Esophagus (tissue), 2 donors: ENCODE measurements at regions not wholly inside any gene's neighbourhood (a gene's known extent, or its start where the extent isn't known, plus 50 kb on each side); places are given as distances from the start of the nearest gene placed in this dataset.
A peak's percentile ranks its signal among the peaks of the same experiment; 100 is the strongest.

ENCODE experiments used
- H3K27ac ChIP-seq, 2 donors: one replicate each; pipeline ENCODE4 v1.5.1; 2013; ENCODE audit warnings: low read depth in 2 of 2, mild to moderate bottlenecking in 2 of 2, inconsistent platforms in 1 of 2, low read length in 1 of 2, moderate library complexity in 1 of 2
- H3K27me3 ChIP-seq, 2 donors: one replicate each; pipeline ENCODE4 v1.6.1; 2013; ENCODE audit warnings: low read length in 2 of 2, control low read depth in 1 of 2, mild to moderate bottlenecking in 1 of 2; ENCODE audit not compliant: insufficient read depth in 2 of 2, control insufficient read depth in 1 of 2
- H3K36me3 ChIP-seq, 2 donors: one replicate each; pipeline ENCODE4 v1.6.1; 2013; ENCODE audit warnings: low read length in 1 of 2; ENCODE audit not compliant: control insufficient read depth in 2 of 2, insufficient read depth in 2 of 2
- H3K4me1 ChIP-seq, 2 donors: one replicate each; pipeline ENCODE4 v1.6.1; 2013; ENCODE audit warnings: low read length in 1 of 2; ENCODE audit not compliant: control insufficient read depth in 2 of 2, insufficient read depth in 2 of 2
- H3K4me3 ChIP-seq, 2 donors: one replicate each; pipeline ENCODE4 v1.5.1; 2013; ENCODE audit warnings: low read length in 2 of 2, mild to moderate bottlenecking in 2 of 2, low read depth in 1 of 2, moderate library complexity in 1 of 2
- H3K9me3 ChIP-seq, 2 donors: one replicate each; pipeline ENCODE4 v1.6.1; 2013; ENCODE audit warnings: mild to moderate bottlenecking in 2 of 2, low read depth in 1 of 2, low read length in 1 of 2, moderate library complexity in 1 of 2; ENCODE audit not compliant: control insufficient read depth in 2 of 2, insufficient read depth in 1 of 2
- WGBS, 2 donors: extraction: QIAGEN DNeasy Blood & Tissue Kit; methylation state at CpG; one replicate each; pipeline ENCODE4 v1.1.7; 2013; 5-methylcytosine and 5-hydroxymethylcytosine counted together
- donor health status: healthy with polysubstance abuse.
- donor health status: Bipolar disorder and iron deficiency.

DNA sequence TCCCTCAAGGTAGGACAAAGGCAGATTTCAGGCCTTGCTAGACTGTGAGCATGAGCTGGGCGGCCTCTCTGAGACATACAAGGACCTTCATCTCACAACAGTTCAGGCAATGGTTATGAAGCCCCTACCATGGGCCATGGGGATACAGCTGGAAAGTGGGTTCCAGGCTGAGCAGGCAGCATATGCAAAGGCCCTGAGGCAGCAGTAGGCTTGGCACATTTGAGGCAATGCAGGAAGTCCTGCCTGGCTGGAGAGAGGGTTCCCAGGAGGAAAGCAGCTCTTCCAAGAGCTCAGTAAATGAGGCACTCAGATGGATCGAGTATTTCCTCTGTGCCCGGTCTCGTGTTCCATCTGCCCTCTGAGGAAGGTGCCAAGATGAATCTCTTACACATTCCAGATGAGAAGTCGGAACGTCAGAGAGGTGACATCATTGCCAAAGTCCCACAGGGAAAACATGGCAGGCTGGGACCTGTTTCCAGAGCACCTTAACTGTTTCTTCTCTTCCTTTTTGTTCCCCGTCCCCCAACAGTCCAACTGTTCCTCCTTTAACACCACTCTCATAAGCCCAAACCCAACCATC, 388.6 kb downstream of the MN1 start:
- Histone ChIP-seq H3K4me1 (no peaks in the 10 kb centered on the region), H3K27me3 (no peaks in the 10 kb centered on the region), H3K27ac (no peak overlapping the region), H3K9me3 (no peaks in the 10 kb centered on the region), H3K4me3 (no peak overlapping the region), H3K36me3 (no peaks in the 10 kb centered on the region)
- 60 to 68% methylated on average over 7 of the region's 7 CpGs for WGBS, 2 donors

DNA sequence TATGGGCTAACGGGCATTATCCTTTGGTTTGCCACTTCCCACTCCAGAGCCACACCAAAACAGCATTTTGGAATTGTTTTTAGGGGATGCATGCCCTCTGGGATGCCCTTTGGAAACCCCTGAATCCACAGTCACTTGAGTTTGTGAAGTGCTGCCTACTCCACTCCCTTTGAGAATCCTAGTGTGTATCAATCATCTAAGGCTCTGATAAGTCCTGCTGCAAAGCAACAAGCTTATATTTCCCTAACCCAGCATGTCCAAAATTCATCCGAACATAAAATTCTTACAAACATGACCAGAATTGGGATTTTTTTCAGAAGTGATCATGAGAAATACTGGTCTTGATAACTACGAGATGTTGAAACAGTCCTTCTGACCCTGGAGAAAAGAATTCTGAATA, 387.9 kb downstream of the MN1 start:
- Histone ChIP-seq H3K27me3 (no peaks in the 10 kb centered on the region), H3K36me3 (no peaks in the 10 kb centered on the region), H3K4me3 (no peak overlapping the region), H3K9me3 (no peaks in the 10 kb centered on the region), H3K27ac (no peak overlapping the region), H3K4me1 (no peaks in the 10 kb centered on the region)
- WGBS, 2 donors = 86 to 89% methylated on average over 3 of the region's 3 CpGs

DNA sequence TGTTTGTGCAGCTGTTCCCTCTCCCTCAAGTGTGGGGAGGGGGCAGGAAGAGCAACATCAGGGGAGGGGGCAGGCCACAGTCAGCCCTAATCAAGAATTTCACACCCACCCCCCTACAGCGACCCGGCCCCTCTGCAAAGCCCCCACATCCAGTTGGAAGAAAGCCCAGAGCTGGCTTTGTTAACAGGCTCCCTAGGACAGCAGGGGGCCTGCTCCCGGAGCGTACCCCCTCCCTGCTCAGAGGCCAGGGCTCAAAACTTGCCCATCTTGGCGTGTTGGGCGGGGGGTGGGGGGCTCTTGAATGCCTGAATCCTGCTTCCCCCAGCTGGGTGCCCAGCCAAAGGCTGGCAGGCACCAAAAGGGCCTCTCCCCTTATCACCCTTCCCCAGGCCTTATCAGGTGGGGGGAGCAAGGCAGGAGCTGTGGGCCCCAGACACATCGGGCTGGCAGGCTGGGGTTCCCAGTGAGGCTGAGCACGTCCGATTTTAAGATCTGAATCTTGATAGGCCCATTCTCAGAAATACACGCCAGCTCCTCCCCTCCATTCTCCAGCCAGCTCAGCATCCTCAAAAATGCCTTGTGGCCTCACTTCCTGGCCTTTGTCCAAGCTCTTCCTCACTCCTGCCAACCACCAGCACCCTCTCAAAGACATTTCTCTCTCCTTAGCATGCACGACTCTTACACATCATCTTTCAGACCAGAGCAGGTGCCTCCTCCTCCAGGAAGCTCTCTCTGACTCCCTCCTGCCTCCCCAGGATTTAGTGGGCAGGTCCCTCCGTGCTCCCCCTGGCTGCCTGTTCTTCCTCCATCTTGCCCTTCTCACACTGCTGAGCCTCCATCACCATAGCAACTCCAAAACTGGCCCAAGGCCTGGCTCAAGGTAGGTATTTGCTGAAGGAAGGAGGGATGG, 384.8 kb downstream of the MN1 start:
- Histone ChIP-seq H3K27me3 (no peaks in the 10 kb centered on the region), H3K9me3 (no peaks in the 10 kb centered on the region), H3K4me3 (no peak overlapping the region), H3K4me1 (peaks cover 0 to 2% of the 10 kb centered on the region in 2 donors), H3K36me3 (no peaks in the 10 kb centered on the region), H3K27ac (no peak overlapping the region)
- 23 to 25% methylated on average over 12 of the region's 12 CpGs for WGBS, 2 donors

DNA sequence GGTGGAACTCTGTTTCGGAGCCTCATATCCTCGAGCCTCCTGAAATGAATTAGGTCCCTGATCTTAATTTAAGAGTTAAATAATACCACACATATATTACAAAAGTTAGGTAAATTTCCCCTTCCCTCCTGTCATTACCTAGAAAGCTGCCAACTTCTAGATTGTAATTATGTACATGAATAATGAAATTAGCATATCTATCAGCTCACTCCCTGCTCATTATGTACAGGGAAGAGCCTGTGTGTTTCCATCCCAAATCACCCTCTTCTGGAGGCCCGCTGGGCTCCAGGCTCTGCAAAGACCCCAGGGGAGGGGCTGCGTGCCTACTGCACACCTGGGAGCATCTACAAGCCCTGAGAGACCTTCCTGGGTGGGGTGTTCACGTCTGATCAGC, 384.1 kb downstream of the MN1 start:
- H3K4me3 ChIP-seq = no peak overlapping the region
- 64 to 66% methylated on average over 5 of the region's 5 CpGs for WGBS, 2 donors
- no peak overlapping the region for H3K27ac ChIP-seq
- H3K27me3 ChIP-seq = no peaks in the 10 kb centered on the region
- no peaks in the 10 kb centered on the region for H3K36me3 ChIP-seq
- peaks cover 0 to 2% of the 10 kb centered on the region in 2 donors for H3K4me1 ChIP-seq
- H3K9me3 ChIP-seq = no peaks in the 10 kb centered on the region

DNA sequence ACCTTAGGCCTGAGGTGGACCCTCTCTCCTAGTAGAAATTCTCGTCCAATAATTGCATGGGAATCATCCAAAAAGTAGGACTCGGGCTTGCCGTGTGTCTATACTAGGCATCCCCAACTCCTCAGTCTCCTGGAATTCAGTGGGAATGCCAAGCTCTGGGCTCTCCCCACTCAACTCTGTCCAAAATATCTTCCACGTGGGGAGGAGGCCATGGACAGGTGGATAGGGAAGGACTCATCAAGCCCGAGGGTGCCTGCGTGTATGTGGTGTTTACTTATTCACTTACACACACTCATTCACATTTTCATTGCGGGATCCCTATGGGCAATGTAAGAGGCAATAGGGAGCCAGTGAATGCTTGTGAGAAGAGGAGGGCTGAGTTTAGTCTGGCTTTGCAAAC, 383.3 kb downstream of the MN1 start:
- Histone ChIP-seq H3K4me1 (peaks cover 0 to 2% of the 10 kb centered on the region in 2 donors), H3K27me3 (no peaks in the 10 kb centered on the region), H3K9me3 (no peaks in the 10 kb centered on the region), H3K4me3 (no peak overlapping the region), H3K27ac (no peak overlapping the region), H3K36me3 (no peaks in the 10 kb centered on the region)
- 65 to 66% methylated on average over 7 of the region's 7 CpGs for WGBS, 2 donors

DNA sequence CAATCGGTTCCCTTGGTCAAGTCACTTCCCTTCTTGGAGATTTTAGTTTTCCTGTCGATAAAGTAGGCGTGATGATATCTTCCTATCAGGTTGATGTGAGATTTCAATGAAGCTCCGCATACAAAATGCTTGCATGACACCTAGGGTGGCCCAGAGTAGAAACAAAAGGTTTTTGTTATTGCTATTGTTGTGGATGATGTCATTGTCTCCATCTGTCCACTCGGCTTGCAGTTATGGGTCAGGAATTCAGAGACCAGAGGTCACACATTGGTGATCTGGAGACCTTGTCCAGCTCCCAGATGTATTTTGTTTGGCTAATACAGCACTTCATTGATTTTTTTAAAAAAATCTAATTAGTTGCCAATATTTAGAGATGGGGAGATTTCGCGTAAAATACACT, 382.1 kb downstream of the MN1 start:
- no peak overlapping the region for H3K27ac ChIP-seq
- H3K9me3 ChIP-seq = no peaks in the 10 kb centered on the region
- H3K36me3 ChIP-seq = no peaks in the 10 kb centered on the region
- 75 to 82% methylated on average over 7 of the region's 7 CpGs for WGBS, 2 donors
- no peak overlapping the region for H3K4me3 ChIP-seq
- no peaks in the 10 kb centered on the region for H3K27me3 ChIP-seq
- peaks cover 0 to 2% of the 10 kb centered on the region in 2 donors for H3K4me1 ChIP-seq

DNA sequence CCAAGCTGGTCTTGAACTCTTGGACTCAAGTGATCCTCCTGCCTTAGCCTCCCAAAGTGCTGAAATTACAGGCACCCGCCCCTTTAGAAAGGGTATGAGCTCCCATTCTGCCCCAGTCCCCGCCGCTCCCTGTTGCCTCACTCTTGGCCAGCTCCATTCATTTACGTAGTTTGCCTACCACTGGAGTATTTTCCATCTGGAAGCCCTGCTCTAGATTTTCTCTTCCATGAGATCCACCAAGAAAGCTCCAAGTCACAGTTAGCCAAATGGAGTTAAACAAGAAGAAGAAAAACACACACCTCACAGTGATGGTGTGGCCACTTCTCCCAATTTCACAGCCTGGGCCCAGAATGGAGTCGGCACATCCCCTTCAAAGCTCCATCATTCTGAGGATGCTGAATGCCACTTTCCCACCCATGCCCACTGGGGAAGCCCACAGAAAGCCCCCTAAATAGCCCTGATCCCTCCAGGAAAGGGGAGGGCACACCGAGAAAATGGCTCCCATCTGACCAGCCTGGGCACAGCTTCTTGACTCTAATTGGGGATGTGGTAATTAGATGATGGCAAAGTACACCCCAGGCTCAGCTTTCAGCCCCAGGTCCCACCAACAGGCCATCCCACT, 381.2 kb downstream of the MN1 start:
- 56 to 64% methylated on average over 6 of the region's 6 CpGs for WGBS, 2 donors
- no peaks in the 10 kb centered on the region for H3K9me3 ChIP-seq
- peak overlapping the region; percentile 38 to 53 for H3K27ac ChIP-seq
- no peaks in the 10 kb centered on the region for H3K27me3 ChIP-seq
- H3K4me3 ChIP-seq = no peak overlapping the region
- H3K4me1 ChIP-seq = peaks cover 0 to 2% of the 10 kb centered on the region in 2 donors
- H3K36me3 ChIP-seq = no peaks in the 10 kb centered on the region

DNA sequence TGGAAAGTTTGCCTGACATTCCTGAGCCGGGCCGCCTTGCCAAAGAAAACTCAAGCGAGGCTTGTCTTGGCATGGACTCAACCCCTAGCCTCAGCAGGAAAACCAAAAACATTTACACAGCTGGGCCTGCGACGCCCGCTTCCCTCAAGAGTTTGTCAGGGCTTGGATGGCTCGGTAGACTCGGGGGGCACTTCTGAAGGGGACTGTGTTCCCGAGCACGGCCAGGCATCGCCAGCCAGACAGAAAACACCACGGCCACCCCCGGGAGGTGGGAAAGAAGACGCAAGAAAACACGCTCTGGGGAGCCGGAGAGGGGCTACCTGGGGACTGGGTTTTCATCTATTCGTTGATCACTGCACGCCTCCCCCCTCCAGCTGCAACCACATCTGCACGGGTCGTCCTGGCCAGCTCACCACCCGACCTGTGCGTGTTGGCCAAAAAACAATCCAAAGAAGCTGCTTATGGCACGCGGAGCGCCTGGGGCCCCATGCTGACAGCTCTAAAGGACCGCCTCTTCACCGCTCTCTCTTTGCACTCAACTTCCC, 380.7 kb downstream of the MN1 start:
- WGBS, 2 donors = 7 to 16% methylated on average over 26 to 27 of the region's 27 CpGs
- Histone ChIP-seq H3K4me1 (peaks cover 0 to 2% of the 10 kb centered on the region in 2 donors), H3K27ac (peak overlapping the region; percentile 38 to 57), H3K36me3 (no peaks in the 10 kb centered on the region), H3K4me3 (no peak overlapping the region), H3K9me3 (no peaks in the 10 kb centered on the region), H3K27me3 (no peaks in the 10 kb centered on the region)

DNA sequence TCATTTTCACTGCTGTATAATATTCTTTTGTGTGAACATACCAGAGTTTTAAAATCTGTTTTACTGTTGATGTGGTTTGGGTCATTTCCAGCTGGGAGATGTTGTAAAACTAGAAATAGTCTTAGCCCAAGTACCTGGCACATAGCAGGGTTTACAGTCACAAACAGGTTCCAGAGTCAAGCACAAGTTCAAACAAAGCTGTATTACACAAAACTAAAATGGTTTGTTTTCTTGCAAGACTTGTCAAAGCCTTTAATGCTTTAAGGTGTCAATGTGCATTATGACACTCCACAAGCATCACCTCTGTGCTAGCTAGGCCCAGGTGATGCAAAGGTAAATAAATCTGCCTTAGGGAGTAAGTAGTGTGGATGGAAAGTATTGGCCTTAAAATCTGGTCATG, 379.1 kb downstream of the MN1 start:
- Histone ChIP-seq H3K27me3 (no peaks in the 10 kb centered on the region), H3K9me3 (peaks cover 0 to 2% of the 10 kb centered on the region in 2 donors), H3K4me1 (peaks cover 0 to 2% of the 10 kb centered on the region in 2 donors), H3K36me3 (no peaks in the 10 kb centered on the region), H3K4me3 (no peak overlapping the region), H3K27ac (no peak overlapping the region)
